Gastrocnemius medialis (tissue), 4 donors: ENCODE measurements at regions not wholly inside any gene's neighbourhood (a gene's known extent, or its start where the extent isn't known, plus 50 kb on each side); places are given as distances from the start of the nearest gene placed in this dataset.
"Not testable (repeated sequence)": the region's sequence is repeated elsewhere in the genome, so short reads cannot be mapped to it uniquely, and the experiment has no call there.

ENCODE experiments used
- ATAC-seq, 2 donors: fragments of 150-250 bp; one replicate each; pipeline ENCODE4 v1.9.1; 2016
- DNase-seq, 2 donors: peaks; one replicate each; pipeline ENCODE4 v3.0.0-alpha.2; 2019
- H3K27ac ChIP-seq, 4 donors: fragments of 200-600 bp; sonication (generic); 1 replicate in 1 of 4; 2 replicates in 3 of 4; pipeline ENCODE4 v1.5.1; 2016 to 2018; ENCODE audit warnings: mild to moderate bottlenecking in 2 of 4, moderate library complexity in 1 of 4
- H3K27me3 ChIP-seq, 3 donors: fragments of 200-600 bp; sonication (generic) in 2 of 3; 1 replicate in 1 of 3; 2 replicates in 2 of 3; pipeline versions ENCODE4 v1.5.1 to v1.6.0; 2016 to 2019; ENCODE audit warnings: mild to moderate bottlenecking in 1 of 3, moderate library complexity in 1 of 3
- H3K36me3 ChIP-seq, 2 donors: fragments of 200-600 bp; sonication (generic) in 1 of 2; one replicate each; pipeline ENCODE4 v1.5.1; 2017 to 2018
- H3K4me1 ChIP-seq, 2 donors: fragments of 200-600 bp; sonication (generic) in 1 of 2; one replicate each; pipeline ENCODE4 v1.5.1; 2016 to 2017; ENCODE audit warnings: mild to moderate bottlenecking in 2 of 2
- H3K4me3 ChIP-seq, 4 donors: fragments of 200-600 bp; sonication (generic) in 3 of 4; 1 replicate in 1 of 4; 2 replicates in 3 of 4; pipeline ENCODE4 v1.5.1; 2016 to 2019; ENCODE audit warnings: mild to moderate bottlenecking in 2 of 4
- H3K9me3 ChIP-seq, 3 donors: fragments of 200-600 bp; sonication (generic) in 2 of 3; 1 replicate in 1 of 3; 2 replicates in 2 of 3; pipeline ENCODE4 v1.5.1; 2016 to 2019
- POLR2A ChIP-seq, 2 donors: fragments of 450-650 bp; IDR thresholded peaks; one replicate each; pipeline ENCODE4 v1.6.1; 2017; ENCODE audit warnings: antibody characterized with exemption in 2 of 2, mild to moderate bottlenecking in 2 of 2, moderate library complexity in 2 of 2
- in situ Hi-C, 4 donors: fragments of 200-750 bp; cut with MboI; loops; one replicate each; pipeline versions ENCODE4 v1.15.0 to v1.8.0; 2017; ENCODE audit warnings: low sequenced_read_pairs in 4 of 4
- intact Hi-C: fragments of 100-400 bp; cut with DNase I; formaldehyde crosslinking; loops from one replicate; pipeline ENCODE4 v1.15.1; 2023; ENCODE audit warnings: low total_unique reads
- TF ChIP-seq, protein P1 (sequence below), 5 experiments: fragments of 450-650 bp in 3 of 5; fragments of 200-600 bp in 2 of 5; sonication (generic) in 2 of 5; IDR thresholded peaks in 4 of 5; conservative IDR thresholded peaks in 1 of 5; 1 replicate in 4 of 5; 2 replicates in 1 of 5; pipeline ENCODE4 v1.5.1; 2016 to 2019; ENCODE audit warnings: antibody characterized with exemption in 5 of 5, mild to moderate bottlenecking in 3 of 5, moderate library complexity in 3 of 5

DNA sequence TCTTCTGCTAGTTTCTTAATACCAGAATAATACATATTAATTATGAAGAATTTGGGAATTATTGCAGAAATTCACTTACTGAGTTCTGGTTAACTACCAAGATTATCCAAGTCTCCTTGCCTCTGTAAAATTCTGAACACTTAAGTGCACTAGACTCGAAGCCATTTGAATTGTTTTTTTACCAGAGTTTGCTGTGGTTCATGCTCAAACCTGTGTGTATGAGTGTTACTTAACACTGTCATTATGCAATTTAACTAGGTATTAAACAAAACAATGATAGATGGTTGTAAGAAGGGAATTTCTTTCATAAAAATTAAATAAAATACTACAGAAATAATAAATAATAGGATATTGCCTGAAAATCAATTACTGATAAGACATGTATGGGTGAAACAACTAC, 145.6 kb upstream of the FAT4 start:
- no peak overlapping the region for H3K27ac ChIP-seq
- no peaks in the 10 kb centered on the region for H3K9me3 ChIP-seq
- DNase-seq (no peak), ATAC-seq (no peak)
- TF ChIP-seq POLR2A (IDR thresholded peaks at IDR 0.05), result no peak
- TF ChIP-seq, protein P1, sequence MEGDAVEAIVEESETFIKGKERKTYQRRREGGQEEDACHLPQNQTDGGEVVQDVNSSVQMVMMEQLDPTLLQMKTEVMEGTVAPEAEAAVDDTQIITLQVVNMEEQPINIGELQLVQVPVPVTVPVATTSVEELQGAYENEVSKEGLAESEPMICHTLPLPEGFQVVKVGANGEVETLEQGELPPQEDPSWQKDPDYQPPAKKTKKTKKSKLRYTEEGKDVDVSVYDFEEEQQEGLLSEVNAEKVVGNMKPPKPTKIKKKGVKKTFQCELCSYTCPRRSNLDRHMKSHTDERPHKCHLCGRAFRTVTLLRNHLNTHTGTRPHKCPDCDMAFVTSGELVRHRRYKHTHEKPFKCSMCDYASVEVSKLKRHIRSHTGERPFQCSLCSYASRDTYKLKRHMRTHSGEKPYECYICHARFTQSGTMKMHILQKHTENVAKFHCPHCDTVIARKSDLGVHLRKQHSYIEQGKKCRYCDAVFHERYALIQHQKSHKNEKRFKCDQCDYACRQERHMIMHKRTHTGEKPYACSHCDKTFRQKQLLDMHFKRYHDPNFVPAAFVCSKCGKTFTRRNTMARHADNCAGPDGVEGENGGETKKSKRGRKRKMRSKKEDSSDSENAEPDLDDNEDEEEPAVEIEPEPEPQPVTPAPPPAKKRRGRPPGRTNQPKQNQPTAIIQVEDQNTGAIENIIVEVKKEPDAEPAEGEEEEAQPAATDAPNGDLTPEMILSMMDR (IDR thresholded peaks at IDR 0.05 in 4 of 5, conservative IDR thresholded peaks at IDR 0.05 in 1 of 5), result no peak
- intact Hi-C loops (no loop called here), in situ Hi-C loops (no loop called here)
- H3K4me1 ChIP-seq, result no peaks in the 10 kb centered on the region
- no peak overlapping the region for H3K4me3 ChIP-seq
- no peaks in the 10 kb centered on the region for H3K27me3 ChIP-seq
- H3K36me3 ChIP-seq, result no peaks in the 10 kb centered on the region

- Histone ChIP-seq H3K27me3 (no peaks in the 10 kb centered on the region), H3K36me3 (no peaks in the 10 kb centered on the region), H3K27ac (no peak overlapping the region), H3K9me3 (no peaks in the 10 kb centered on the region), H3K4me1 (no peaks in the 10 kb centered on the region), H3K4me3 (no peak overlapping the region)
- in situ Hi-C loops (no loop called here), intact Hi-C loops (no loop called here)
- DNase-seq (no peak), ATAC-seq (no peak)
- no peak for TF ChIP-seq POLR2A (IDR thresholded peaks at IDR 0.05)
- TF ChIP-seq, protein P1 (IDR thresholded peaks at IDR 0.05 in 4 of 5, conservative IDR thresholded peaks at IDR 0.05 in 1 of 5), result no peak
Observed at GRCh38 chr4:125168531-125168930, 146.2 kb upstream of the FAT4 start.

DNA sequence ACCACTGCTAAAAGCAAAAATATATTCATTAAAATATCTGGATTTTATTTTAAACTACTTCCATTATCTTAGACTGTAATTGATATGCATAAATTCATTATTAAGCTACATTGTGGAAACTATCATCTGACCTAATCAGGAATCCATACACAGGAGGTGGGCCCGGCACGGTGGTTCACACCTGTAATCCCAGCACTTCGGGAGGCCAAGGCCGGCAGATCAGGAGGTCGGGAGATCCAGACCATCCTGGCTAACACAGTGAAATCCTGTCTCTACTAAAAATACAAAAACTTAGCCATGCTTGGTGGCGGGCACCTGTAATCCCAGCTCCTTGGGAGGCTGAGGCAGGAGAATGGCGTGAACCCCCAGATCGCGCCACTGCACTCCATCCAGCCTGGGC, 148.7 kb upstream of the FAT4 start:
- H3K36me3 ChIP-seq, H3K27me3 ChIP-seq, in situ Hi-C loops, H3K9me3 ChIP-seq, DNase-seq, H3K27ac ChIP-seq, ATAC-seq, intact Hi-C loops, H3K4me1 ChIP-seq, H3K4me3 ChIP-seq: not testable (repeated sequence)

- Histone ChIP-seq H3K27ac (no peak overlapping the region), H3K36me3 (no peaks in the 10 kb centered on the region), H3K27me3 (no peaks in the 10 kb centered on the region), H3K4me1 (no peaks in the 10 kb centered on the region), H3K4me3 (no peak overlapping the region), H3K9me3 (no peaks in the 10 kb centered on the region)
- intact Hi-C loops (no loop called here), in situ Hi-C loops (no loop called here)
- ATAC-seq (no peak), DNase-seq (no peak)
- TF ChIP-seq, protein P1 (IDR thresholded peaks at IDR 0.05 in 4 of 5, conservative IDR thresholded peaks at IDR 0.05 in 1 of 5), result no peak
- TF ChIP-seq POLR2A (IDR thresholded peaks at IDR 0.05), result no peak
Observed at GRCh38 chr4:125159001-125159400, 155.8 kb upstream of the FAT4 start.

DNA sequence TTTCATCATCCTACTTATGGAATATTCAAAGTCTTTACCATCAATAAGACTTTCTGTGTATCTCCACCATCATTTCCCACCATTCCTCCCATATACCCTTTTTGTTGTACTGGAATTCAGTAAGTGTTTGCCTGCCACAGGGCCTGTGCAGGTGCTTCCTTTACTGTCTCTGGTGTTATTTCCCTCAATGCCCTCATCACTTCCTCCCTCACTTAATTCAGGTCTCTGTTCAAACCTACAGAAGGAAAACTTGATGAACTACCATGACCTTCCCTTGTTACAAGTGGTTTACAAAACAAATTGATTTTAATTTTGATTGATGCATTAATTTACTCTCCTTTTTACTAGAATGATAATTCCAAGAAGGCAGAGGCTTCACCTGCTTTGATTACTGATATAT, 159.5 kb upstream of the FAT4 start:
- H3K9me3 ChIP-seq, result no peaks in the 10 kb centered on the region
- no peak overlapping the region for H3K27ac ChIP-seq
- H3K36me3 ChIP-seq, result no peaks in the 10 kb centered on the region
- no peaks in the 10 kb centered on the region for H3K27me3 ChIP-seq
- no peak for DNase-seq
- ATAC-seq, result no peak
- H3K4me3 ChIP-seq, result no peak overlapping the region
- in situ Hi-C loops, result no loop called here
- TF ChIP-seq, protein P1 (IDR thresholded peaks at IDR 0.05 in 4 of 5, conservative IDR thresholded peaks at IDR 0.05 in 1 of 5), result no peak
- TF ChIP-seq POLR2A (IDR thresholded peaks at IDR 0.05), result no peak
- intact Hi-C loops, result no loop called here
- H3K4me1 ChIP-seq, result no peaks in the 10 kb centered on the region
